Rectal smooth muscle tissue (tissue), 1 donor: ENCODE measurements at regions not wholly inside any gene's neighbourhood (a gene's known extent, or its start where the extent isn't known, plus 50 kb on each side); places are given as distances from the start of the nearest gene placed in this dataset.

Experiments
- H3K27ac ChIP-seq: one replicate; pipeline ENCODE4 v1.7.0; 2013; ENCODE audit warnings: low read depth, low read length, inconsistent platforms
- H3K27me3 ChIP-seq: one replicate; pipeline ENCODE4 v1.7.0; 2013; ENCODE audit warnings: low read length; ENCODE audit not compliant: control insufficient read depth, insufficient read depth
- H3K36me3 ChIP-seq: one replicate; pipeline ENCODE4 v1.7.0; 2013; ENCODE audit warnings: low read length; ENCODE audit not compliant: control insufficient read depth, insufficient read depth
- H3K4me1 ChIP-seq: one replicate; pipeline ENCODE4 v1.7.0; 2013; ENCODE audit warnings: low read length; ENCODE audit not compliant: control insufficient read depth, insufficient read depth
- H3K4me3 ChIP-seq: one replicate; pipeline ENCODE4 v1.7.0; 2013; ENCODE audit warnings: low read length
- H3K9ac ChIP-seq: one replicate; pipeline ENCODE4 v1.7.0; 2013; ENCODE audit warnings: low read length

DNA sequence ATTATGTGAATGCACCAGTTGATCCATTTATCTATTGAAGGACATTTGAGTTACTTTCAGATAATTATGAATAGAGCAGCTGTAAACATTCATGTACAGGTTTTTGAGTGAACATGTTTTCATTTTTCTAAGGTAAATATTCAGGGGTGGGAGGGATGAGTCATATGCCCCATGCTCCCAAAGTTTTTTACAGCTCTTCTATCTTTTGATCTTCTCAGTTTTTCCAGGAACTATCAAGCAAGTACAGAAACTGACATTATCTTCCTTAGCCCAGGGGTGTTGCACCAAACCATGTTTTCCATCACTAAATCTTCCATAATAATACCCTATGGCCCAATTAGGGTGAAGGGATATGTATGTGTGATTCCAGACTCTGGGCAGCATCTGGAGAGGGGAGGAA is 384.5 kb downstream of the EMP1 start:
- no peaks in the 10 kb centered on the region for H3K27me3 ChIP-seq
- H3K9ac ChIP-seq: no peak overlapping the region
- no peak overlapping the region for H3K27ac ChIP-seq

GRCh38 chr12:13580206-13580605 is 383.7 kb downstream of the EMP1 start:
- H3K36me3 ChIP-seq: no peaks in the 10 kb centered on the region
- H3K4me3 ChIP-seq: no peak overlapping the region
- H3K27me3 ChIP-seq: no peaks in the 10 kb centered on the region
- H3K27ac ChIP-seq: no peak overlapping the region
- no peak overlapping the region for H3K9ac ChIP-seq
- no peaks in the 10 kb centered on the region for H3K4me1 ChIP-seq

More for the DNA sequence above, 384.5 kb downstream of the EMP1 start:
- no peaks in the 10 kb centered on the region for H3K36me3 ChIP-seq
- no peaks in the 10 kb centered on the region for H3K4me1 ChIP-seq
- H3K4me3 ChIP-seq: no peak overlapping the region

DNA sequence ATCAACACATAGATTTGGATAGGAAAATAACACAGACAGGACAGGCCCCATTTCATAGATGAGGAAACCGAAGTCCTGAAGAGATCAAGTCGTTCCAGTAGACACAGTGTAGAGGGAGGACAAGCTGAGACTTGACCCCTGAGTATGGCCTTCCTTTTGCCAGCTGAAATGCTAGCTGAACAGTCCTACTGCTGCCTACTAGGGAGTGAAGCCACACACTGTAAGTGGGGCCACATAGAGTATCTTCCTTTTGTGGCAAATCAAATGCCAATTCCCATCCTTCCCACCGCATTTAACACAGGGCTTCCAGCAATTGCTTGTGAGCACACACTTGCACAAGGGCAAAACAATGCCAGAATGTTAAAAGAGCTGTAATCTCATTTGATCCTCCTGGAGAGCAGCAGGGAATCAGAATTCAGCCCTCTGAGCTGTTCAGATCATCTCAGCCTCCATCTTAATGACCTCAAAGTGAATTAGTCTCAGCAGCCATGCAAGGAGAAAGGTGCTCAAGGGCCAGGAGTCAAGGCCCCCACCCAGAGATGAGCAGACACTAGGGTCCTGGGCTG is 380.5 kb downstream of the EMP1 start:
- Histone ChIP-seq H3K4me1 (no peaks in the 10 kb centered on the region), H3K9ac (no peak overlapping the region), H3K27me3 (no peaks in the 10 kb centered on the region), H3K27ac (no peak overlapping the region), H3K4me3 (no peak overlapping the region), H3K36me3 (no peaks in the 10 kb centered on the region)

DNA sequence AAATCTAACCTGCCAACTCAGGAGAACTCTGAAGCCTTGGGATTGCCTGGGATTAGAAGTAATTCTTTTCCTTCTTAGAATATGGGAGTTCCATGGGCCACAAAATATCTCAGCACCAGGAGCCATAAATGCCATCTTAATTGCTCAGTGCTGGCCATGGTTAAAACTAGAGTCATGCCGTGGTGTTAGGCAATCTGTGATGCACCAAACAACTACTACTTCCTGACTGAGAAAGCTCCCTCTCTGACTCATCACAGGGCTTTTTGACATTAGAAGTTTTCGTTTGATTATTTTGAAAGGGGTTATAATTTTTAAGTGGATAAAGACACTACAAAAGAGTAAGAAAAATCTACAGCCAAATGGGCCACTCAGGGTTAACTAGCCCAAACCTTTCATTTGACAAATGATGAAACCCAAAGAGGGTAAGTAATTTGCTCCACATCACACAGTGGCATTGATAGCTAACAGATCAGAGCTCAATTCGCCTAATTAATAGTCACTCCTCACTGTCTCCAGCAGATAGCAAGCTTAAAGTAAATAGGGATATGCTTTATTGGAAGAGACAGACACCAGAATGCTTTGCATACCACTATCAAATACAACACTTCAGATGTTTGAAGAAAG is 377.3 kb downstream of the EMP1 start:
- no peaks in the 10 kb centered on the region for H3K36me3 ChIP-seq

GRCh38 chr12:13571035-13571434 is 374.5 kb downstream of the EMP1 start:
- no peak overlapping the region for H3K9ac ChIP-seq

More for the DNA sequence above, 377.3 kb downstream of the EMP1 start:
- no peak overlapping the region for H3K27ac ChIP-seq
- no peaks in the 10 kb centered on the region for H3K4me1 ChIP-seq
- no peak overlapping the region for H3K4me3 ChIP-seq
- H3K9ac ChIP-seq: no peak overlapping the region
- H3K27me3 ChIP-seq: no peaks in the 10 kb centered on the region

DNA sequence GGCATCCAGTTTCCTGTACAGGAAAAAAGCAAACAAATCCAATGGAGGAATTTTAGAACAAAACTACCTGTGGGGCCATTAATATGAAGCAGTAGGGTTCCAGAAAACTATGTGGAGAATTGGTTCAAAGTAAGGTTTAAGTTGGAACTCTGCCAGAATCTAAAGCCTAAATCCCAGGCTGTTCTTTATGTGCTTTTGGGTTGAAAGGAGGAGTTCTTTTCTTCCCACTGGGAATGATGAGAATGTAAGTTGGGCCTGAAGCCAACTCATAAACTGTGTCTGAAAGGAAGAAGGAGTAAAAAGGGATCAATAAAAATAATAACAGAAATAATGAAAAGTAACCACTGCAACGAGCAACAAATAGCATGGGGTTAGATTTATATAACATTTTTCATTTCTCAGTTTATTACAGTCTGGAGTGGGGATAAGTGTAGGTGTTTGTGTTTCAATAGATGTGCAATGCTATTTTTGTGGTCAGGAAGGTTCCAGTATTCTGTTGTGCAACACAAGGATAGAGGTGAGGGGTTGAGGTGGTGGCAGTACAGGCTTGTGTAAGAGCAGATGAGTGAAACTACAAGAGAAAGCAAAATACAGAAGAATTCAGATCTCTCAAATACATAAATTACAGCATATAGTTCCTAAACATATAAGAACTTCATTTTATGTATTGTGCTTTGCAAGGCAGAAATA is 373.6 kb downstream of the EMP1 start:
- Histone ChIP-seq H3K4me1 (no peaks in the 10 kb centered on the region), H3K9ac (no peak overlapping the region), H3K4me3 (no peak overlapping the region), H3K27ac (no peak overlapping the region), H3K36me3 (no peaks in the 10 kb centered on the region), H3K27me3 (no peaks in the 10 kb centered on the region)

More at GRCh38 chr12:13571035-13571434, 374.5 kb downstream of the EMP1 start:
- Histone ChIP-seq H3K4me1 (no peaks in the 10 kb centered on the region), H3K36me3 (no peaks in the 10 kb centered on the region), H3K4me3 (no peak overlapping the region), H3K27ac (no peak overlapping the region), H3K27me3 (no peaks in the 10 kb centered on the region)

DNA sequence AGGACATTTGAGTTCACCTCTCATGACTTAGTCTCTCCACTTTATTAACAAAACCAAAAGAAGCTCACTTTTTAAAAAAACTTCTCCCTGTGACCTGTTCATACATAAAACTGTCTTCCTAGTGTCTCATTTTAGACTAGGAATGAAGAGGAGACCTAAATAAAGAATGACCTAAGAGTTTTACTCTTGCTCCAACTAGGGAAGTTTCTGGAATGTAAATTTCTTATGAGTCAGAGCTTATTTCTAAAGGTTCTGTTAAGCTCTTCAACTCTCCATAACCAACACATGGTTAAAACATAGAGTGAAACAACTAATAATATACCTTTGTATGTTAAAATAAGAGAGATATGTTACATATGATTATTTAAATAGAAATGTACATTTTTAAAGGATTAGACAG is 369.8 kb downstream of the EMP1 start:
- no peak overlapping the region for H3K27ac ChIP-seq
- no peaks in the 10 kb centered on the region for H3K27me3 ChIP-seq
- no peaks in the 10 kb centered on the region for H3K4me1 ChIP-seq
- H3K36me3 ChIP-seq: no peaks in the 10 kb centered on the region
- H3K9ac ChIP-seq: no peak overlapping the region
- H3K4me3 ChIP-seq: no peak overlapping the region

DNA sequence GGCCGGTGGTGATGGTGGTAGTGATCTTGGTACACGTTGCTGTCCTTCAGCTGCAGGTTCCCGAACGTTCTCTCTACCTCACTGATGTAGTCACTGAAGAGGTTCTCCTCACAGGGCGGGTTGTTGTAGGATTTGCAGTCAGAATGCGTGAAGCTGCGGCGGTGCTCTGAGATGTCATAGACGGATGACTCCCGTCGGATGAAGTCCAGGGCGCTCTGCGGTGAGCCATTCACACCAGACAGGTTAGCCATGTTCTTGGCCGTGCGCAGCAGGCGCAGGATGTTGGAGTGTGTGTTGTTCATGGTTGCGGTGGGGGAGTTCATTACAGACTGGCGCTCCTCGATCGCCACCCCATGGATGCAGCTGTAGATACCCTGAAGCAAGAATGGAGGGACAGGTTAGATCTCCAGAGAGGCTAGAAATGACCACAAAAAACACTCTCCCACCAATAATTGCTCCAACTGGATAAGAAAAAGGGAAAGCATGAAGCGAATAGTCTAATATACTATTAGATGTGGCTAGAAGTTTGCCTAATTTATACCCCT is 367.8 kb downstream of the EMP1 start:
- H3K4me3 ChIP-seq: no peak overlapping the region
- H3K36me3 ChIP-seq: no peaks in the 10 kb centered on the region
- no peaks in the 10 kb centered on the region for H3K27me3 ChIP-seq
- H3K4me1 ChIP-seq: no peaks in the 10 kb centered on the region
- H3K9ac ChIP-seq: no peak overlapping the region
- no peak overlapping the region for H3K27ac ChIP-seq

DNA sequence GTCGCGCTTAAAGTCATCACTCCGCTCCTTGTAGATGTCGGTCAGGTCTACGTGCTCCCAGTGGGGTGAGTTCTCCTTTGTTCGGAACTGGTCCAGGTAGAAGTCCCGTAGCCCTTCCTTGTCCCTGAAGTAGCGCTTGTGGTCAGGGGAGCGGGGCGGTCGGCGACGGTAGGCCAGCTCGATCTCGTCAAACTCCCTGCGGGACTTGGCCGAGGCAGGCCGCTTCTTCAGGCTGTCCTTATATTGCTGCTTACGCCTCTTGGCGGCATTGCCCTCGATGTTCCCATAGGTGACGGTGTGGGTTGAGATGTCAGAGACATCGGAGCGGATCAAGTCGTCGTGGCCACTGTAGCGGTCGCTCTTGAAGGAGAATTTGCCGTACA is 367.2 kb downstream of the EMP1 start:
- H3K4me1 ChIP-seq: no peaks in the 10 kb centered on the region
- no peak overlapping the region for H3K9ac ChIP-seq
- no peaks in the 10 kb centered on the region for H3K36me3 ChIP-seq
- no peak overlapping the region for H3K27ac ChIP-seq
- H3K4me3 ChIP-seq: no peak overlapping the region
- H3K27me3 ChIP-seq: no peaks in the 10 kb centered on the region

GRCh38 chr12:13562915-13563742 is 366.6 kb downstream of the EMP1 start:
- no peaks in the 10 kb centered on the region for H3K27me3 ChIP-seq
- no peak overlapping the region for H3K27ac ChIP-seq
- H3K4me1 ChIP-seq: no peaks in the 10 kb centered on the region
- no peak overlapping the region for H3K4me3 ChIP-seq
- no peaks in the 10 kb centered on the region for H3K36me3 ChIP-seq
- H3K9ac ChIP-seq: no peak overlapping the region

- Histone ChIP-seq H3K4me1 (no peaks in the 10 kb centered on the region), H3K27me3 (no peaks in the 10 kb centered on the region), H3K27ac (no peak overlapping the region), H3K4me3 (no peak overlapping the region), H3K9ac (no peak overlapping the region), H3K36me3 (no peaks in the 10 kb centered on the region)
These were observed 365.4 kb downstream of the EMP1 start for GRCh38 chr12:13561923-13562322.

- Histone ChIP-seq H3K4me3 (no peak overlapping the region), H3K27ac (no peak overlapping the region), H3K27me3 (no peaks in the 10 kb centered on the region), H3K9ac (no peak overlapping the region), H3K36me3 (no peaks in the 10 kb centered on the region), H3K4me1 (no peaks in the 10 kb centered on the region)
These were observed 362.9 kb downstream of the EMP1 start for GRCh38 chr12:13559318-13559978.
